GM06990 (cell line): ENCODE measurements at regions not wholly inside any gene's neighbourhood (a gene's known extent, or its start where the extent isn't known, plus 50 kb on each side); places are given as distances from the start of the nearest gene placed in this dataset.

Source experiments
- DNase-seq: peaks from one replicate; pipeline ENCODE4 v3.0.0-alpha.2; 2011; ENCODE audit not compliant: insufficient read length; ENCODE audit errors: extremely low read depth
- H3K27me3 ChIP-seq: replicated peaks from 2 replicates; pipeline ENCODE4 v1.6.0; 2011; ENCODE audit warnings: low read length; ENCODE audit not compliant: control insufficient read depth, insufficient read depth
- H3K36me3 ChIP-seq: 2 replicates; pipeline ENCODE4 v1.5.1; 2011; ENCODE audit warnings: low read length; ENCODE audit not compliant: control insufficient read depth, insufficient read depth
- H3K4me3 ChIP-seq: replicated peaks from 2 replicates; pipeline ENCODE4 v1.5.1; 2011; ENCODE audit warnings: low read depth, mild to moderate bottlenecking, control low read depth, low read length
- TF ChIP-seq, protein P1 (sequence below): IDR thresholded peaks from 2 replicates; pipeline ENCODE4 v1.5.1; 2011; ENCODE audit warnings: low read length, control low read depth, mild to moderate bottlenecking, inconsistent platforms; ENCODE audit not compliant: insufficient read depth, poor library complexity, severe bottlenecking

DNA sequence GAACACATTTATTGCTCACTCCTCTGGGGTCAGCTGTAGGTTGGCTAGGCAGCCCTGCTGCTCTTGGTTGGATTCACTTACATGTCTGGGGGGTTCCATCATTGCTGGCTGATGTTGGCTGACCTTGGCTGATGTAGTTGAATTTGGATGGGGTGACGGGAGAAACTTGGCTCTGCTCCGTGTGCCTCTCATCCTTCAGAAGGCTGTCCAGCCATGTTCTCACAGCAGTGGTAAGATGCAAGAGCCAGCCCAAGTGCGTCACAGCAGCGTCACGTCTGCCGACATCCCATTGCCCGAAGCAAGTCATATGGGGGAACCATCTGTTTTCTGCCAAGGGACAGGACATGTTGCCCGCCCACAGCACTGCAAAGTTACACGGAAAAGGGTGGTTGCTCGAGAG is 613.5 kb downstream of the MATN1 start:
- H3K4me3 ChIP-seq, result no peak overlapping the region
- no peaks in the 10 kb centered on the region for H3K36me3 ChIP-seq
- no peak for DNase-seq
- H3K27me3 ChIP-seq, result no peaks in the 10 kb centered on the region; the same call in 1 of the 2 replicates
- TF ChIP-seq, protein P1, sequence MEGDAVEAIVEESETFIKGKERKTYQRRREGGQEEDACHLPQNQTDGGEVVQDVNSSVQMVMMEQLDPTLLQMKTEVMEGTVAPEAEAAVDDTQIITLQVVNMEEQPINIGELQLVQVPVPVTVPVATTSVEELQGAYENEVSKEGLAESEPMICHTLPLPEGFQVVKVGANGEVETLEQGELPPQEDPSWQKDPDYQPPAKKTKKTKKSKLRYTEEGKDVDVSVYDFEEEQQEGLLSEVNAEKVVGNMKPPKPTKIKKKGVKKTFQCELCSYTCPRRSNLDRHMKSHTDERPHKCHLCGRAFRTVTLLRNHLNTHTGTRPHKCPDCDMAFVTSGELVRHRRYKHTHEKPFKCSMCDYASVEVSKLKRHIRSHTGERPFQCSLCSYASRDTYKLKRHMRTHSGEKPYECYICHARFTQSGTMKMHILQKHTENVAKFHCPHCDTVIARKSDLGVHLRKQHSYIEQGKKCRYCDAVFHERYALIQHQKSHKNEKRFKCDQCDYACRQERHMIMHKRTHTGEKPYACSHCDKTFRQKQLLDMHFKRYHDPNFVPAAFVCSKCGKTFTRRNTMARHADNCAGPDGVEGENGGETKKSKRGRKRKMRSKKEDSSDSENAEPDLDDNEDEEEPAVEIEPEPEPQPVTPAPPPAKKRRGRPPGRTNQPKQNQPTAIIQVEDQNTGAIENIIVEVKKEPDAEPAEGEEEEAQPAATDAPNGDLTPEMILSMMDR, result no peak

DNA sequence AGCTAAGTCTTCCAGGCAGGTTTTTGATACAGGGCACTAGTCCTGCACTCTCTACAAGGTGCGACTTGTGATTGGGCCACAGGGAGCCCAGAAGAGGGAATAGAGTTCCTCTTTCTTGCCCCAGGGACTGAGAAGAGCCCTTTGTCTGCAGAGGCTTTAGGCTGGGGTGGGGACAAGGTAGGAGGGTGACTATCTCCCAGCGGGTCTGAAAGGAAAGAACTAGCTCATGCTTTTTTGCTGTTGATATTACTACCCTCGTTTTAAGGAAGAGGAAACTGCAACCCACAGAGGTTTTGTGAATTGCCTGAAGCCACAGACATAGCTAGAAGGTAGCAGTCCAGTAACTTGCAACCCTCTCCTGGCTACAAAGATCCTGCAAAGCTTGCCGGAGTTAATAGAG is 615.2 kb downstream of the MATN1 start:
- H3K4me3 ChIP-seq, result no peak overlapping the region
- no peaks in the 10 kb centered on the region; the same call in 1 of the 2 replicates for H3K27me3 ChIP-seq
- H3K36me3 ChIP-seq, result no peaks in the 10 kb centered on the region
- DNase-seq, result no peak
- TF ChIP-seq, protein P1, result no peak

GRCh38 chr1:30106125-30106524 is 617.3 kb downstream of the MATN1 start:
- no peak overlapping the region for H3K4me3 ChIP-seq
- DNase-seq, result no peak
- TF ChIP-seq, protein P1, result peak; percentile 66
- H3K36me3 ChIP-seq, result no peaks in the 10 kb centered on the region
- H3K27me3 ChIP-seq, result no peaks in the 10 kb centered on the region; the same call in 1 of the 2 replicates

DNA sequence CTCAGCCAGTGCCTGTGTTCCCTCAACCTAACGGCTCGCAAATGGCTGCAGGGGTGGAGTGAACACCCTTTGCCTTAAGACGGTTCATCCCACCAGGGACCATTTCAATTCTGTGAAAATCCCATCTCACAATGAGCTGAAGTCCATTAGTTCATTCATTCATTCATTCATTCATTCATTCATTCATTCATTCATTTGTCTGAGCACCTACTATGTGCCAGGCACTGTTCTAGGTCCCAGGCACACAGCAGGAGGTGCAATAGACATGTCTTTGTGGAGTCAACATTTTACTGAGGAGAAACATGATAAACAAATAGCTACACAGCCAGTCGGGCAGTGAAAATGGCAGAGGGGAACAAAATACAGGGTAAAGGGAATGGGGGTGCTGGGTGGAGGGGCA is 618.8 kb downstream of the MATN1 start:
- no peaks in the 10 kb centered on the region; the same call in 1 of the 2 replicates for H3K27me3 ChIP-seq
- H3K36me3 ChIP-seq, result no peaks in the 10 kb centered on the region

DNA sequence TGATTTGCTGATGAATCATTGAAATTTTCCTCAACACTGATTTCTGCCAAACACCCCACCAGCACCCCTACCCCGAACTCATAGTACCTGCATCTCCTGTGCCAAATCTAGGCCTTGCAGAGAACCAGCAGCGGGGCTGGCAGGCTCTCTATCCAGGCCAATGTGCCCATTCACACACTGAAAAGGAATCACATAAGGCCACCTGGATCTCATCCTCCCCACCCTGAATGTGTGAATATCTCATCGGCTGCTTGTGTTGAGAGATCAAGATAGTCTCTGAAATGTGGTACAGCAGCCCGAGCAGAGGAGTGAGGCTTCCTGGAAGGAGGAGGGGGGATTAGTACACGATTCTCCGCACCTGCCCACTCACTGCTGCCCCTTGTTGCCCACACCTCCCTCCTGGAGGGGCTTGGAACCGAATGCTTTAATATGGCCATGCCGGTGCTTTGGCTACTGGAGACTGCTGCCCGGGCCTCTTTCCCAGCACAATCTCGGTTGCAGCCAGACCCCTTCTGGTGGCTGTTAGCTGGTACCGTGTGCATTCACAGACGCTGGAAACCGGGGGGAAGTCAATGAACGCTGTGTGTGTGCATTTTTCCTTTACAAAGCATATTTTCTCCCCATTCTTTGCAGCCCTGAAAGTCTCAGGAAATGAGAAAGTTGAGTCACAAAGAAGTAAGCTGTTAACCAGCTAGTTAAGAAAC is 619.5 kb downstream of the MATN1 start:
- DNase-seq, result no peak
- H3K4me3 ChIP-seq, result no peak overlapping the region
- H3K27me3 ChIP-seq, result no peaks in the 10 kb centered on the region; the same call in 1 of the 2 replicates
- H3K36me3 ChIP-seq, result no peaks in the 10 kb centered on the region
- TF ChIP-seq, protein P1, result no peak

More for the DNA sequence above, 618.8 kb downstream of the MATN1 start:
- TF ChIP-seq, protein P1, result no peak
- no peak for DNase-seq
- H3K4me3 ChIP-seq, result no peak overlapping the region

- DNase-seq, result no peak
- TF ChIP-seq, protein P1, result no peak
Observed at GRCh38 chr1:30102605-30103004, 620.8 kb downstream of the MATN1 start.

More at GRCh38 chr1:30102605-30103004, 620.8 kb downstream of the MATN1 start:
- no peak overlapping the region for H3K4me3 ChIP-seq
- H3K27me3 ChIP-seq, result no peaks in the 10 kb centered on the region; the same call in 1 of the 2 replicates
- no peaks in the 10 kb centered on the region for H3K36me3 ChIP-seq
